IMR-90 (cell line): ENCODE measurements at regions not wholly inside any gene's neighbourhood (a gene's known extent, or its start where the extent isn't known, plus 50 kb on each side); places are given as distances from the start of the nearest gene placed in this dataset.
A peak's percentile ranks its signal among the peaks of the same experiment; 100 is the strongest.

ENCODE experiments used
- ATAC-seq: fragments of 200-7000 bp; cut with Tn5 transposase; 2 replicates; pipeline ENCODE4 v1.9.1; 2020; ENCODE audit warnings: low read depth, mild to moderate bottlenecking, moderate library complexity
- BruUV-seq: library from RNA; stranded (reverse); fragments of 400-500 nt; replicated peaks from 2 replicates; lab custom pipeline; 2021; lab: Mats Ljungman, UMichigan
- CTCF ChIA-PET: fragments of 300-600 bp; formaldehyde crosslinking; extraction: SDS; loops from one replicate; lab custom pipeline; 2021; ENCODE audit warnings: antibody characterized with exemption; lab: Yijun Ruan, JAX
- POLR2A ChIA-PET: fragments of 300-600 bp; sonication (Branson Sonifier 250); formaldehyde crosslinking; loops from one replicate; lab custom pipeline; 2022; ENCODE audit warnings: antibody characterized with exemption; ENCODE audit not compliant: unreplicated experiment; lab: Charles Lee
- DNase-seq: peaks from one replicate; pipeline ENCODE4 v3.0.0; 2013
- H2AFZ ChIP-seq: replicated peaks from 2 replicates; pipeline ENCODE3; 2013; ENCODE audit warnings: low read length, mild to moderate bottlenecking; ENCODE audit not compliant: poor library complexity
- H2AK5ac ChIP-seq: 2 replicates; pipeline ENCODE4 v1.6.1; 2013; ENCODE audit warnings: low read depth, low read length, inconsistent platforms
- H2AK9ac ChIP-seq: replicated peaks from 2 replicates; pipeline ENCODE3; 2013; ENCODE audit warnings: mild to moderate bottlenecking, low read depth, low read length, moderate library complexity; ENCODE audit not compliant: poor library complexity
- H2BK120ac ChIP-seq: 2 replicates; pipeline ENCODE4 v1.6.1; 2013; ENCODE audit warnings: low read depth, low read length, inconsistent platforms
- H2BK15ac ChIP-seq: 3 replicates; pipeline ENCODE4 v1.6.1; 2013; ENCODE audit warnings: low read depth, low read length, inconsistent platforms
- H2BK20ac ChIP-seq: 2 replicates; pipeline ENCODE4 v1.6.1; 2013; ENCODE audit warnings: low read depth, mild to moderate bottlenecking, inconsistent platforms, low read length, moderate library complexity
- H2BK5ac ChIP-seq: 2 replicates; pipeline ENCODE4 v1.6.1; 2013; ENCODE audit warnings: mild to moderate bottlenecking, low read depth, low read length, inconsistent platforms; ENCODE audit not compliant: poor library complexity, severe bottlenecking
- H3K14ac ChIP-seq: replicated peaks from 2 replicates; pipeline ENCODE4 v1.6.1; 2013; ENCODE audit warnings: low read depth, low read length, inconsistent platforms
- H3K18ac ChIP-seq: 2 replicates; pipeline ENCODE4 v1.6.1; 2013; ENCODE audit warnings: low read depth, low read length, control low read depth
- H3K23ac ChIP-seq: 2 replicates; pipeline ENCODE4 v1.6.1; 2013; ENCODE audit warnings: low read depth, low read length, inconsistent platforms
- H3K27ac ChIP-seq: 2 replicates; pipeline ENCODE4 v1.5.1; 2013; ENCODE audit warnings: mild to moderate bottlenecking, control low read depth, low read length; ENCODE audit not compliant: insufficient read depth
- H3K27me3 ChIP-seq: 2 replicates; pipeline ENCODE4 v1.6.1; 2013; ENCODE audit warnings: low read length; ENCODE audit not compliant: control insufficient read depth, insufficient read depth
- H3K36me3 ChIP-seq: 2 replicates; pipeline ENCODE4 v1.6.1; 2013; ENCODE audit warnings: low read length, mixed read lengths; ENCODE audit not compliant: control insufficient read depth, insufficient read depth
- H3K4ac ChIP-seq: 2 replicates; pipeline ENCODE4 v1.6.1; 2013; ENCODE audit warnings: low read depth, low read length, inconsistent platforms
- H3K4me1 ChIP-seq: 2 replicates; pipeline ENCODE4 v1.6.1; 2013; ENCODE audit warnings: low read length, mixed read lengths; ENCODE audit not compliant: control insufficient read depth, insufficient read depth
- H3K4me2 ChIP-seq: 2 replicates; pipeline ENCODE4 v1.6.1; 2013; ENCODE audit warnings: low read depth, mild to moderate bottlenecking, control low read depth, low read length, moderate library complexity
- H3K4me3 ChIP-seq: 2 replicates; pipeline ENCODE4 v1.5.1; 2013; ENCODE audit warnings: low read depth, mild to moderate bottlenecking, control low read depth, low read length, moderate library complexity; ENCODE audit not compliant: insufficient read depth
- H3K56ac ChIP-seq: 2 replicates; pipeline ENCODE4 v1.6.1; 2013; ENCODE audit warnings: low read length, inconsistent platforms; ENCODE audit not compliant: insufficient read depth; ENCODE audit errors: extremely low read depth
- H3K79me1 ChIP-seq, 2 experiments: 2 replicates each; pipeline ENCODE4 v1.6.1; 2013; ENCODE audit warnings: low read length in 2 of 2, inconsistent platforms in 1 of 2, low read depth in 1 of 2
- H3K9ac ChIP-seq: 2 replicates; pipeline ENCODE4 v1.6.1; 2013; ENCODE audit warnings: low read depth, low read length, control low read depth
- H3K9me1 ChIP-seq: 2 replicates; pipeline ENCODE4 v1.6.1; 2013; ENCODE audit warnings: low read length, inconsistent platforms; ENCODE audit not compliant: insufficient read depth
- H3K9me3 ChIP-seq: 2 replicates; pipeline ENCODE4 v1.6.1; 2013; ENCODE audit warnings: low read length; ENCODE audit not compliant: control insufficient read depth, insufficient read depth
- H4K20me1 ChIP-seq: 2 replicates; pipeline ENCODE4 v1.6.1; 2013; ENCODE audit warnings: low read length, inconsistent platforms; ENCODE audit not compliant: insufficient read depth
- H4K5ac ChIP-seq: 2 replicates; pipeline ENCODE4 v1.6.1; 2013; ENCODE audit warnings: mild to moderate bottlenecking, low read depth, low read length, control low read depth
- H4K8ac ChIP-seq, 2 experiments: 2 replicates each; pipeline ENCODE4 v1.6.1; 2013; ENCODE audit warnings: low read depth in 2 of 2, low read length in 2 of 2, control low read depth in 1 of 2, inconsistent platforms in 1 of 2
- H4K91ac ChIP-seq: 2 replicates; pipeline ENCODE4 v1.6.1; 2013; ENCODE audit warnings: low read depth, low read length, inconsistent platforms; ENCODE audit not compliant: insufficient read depth
- CHD1 ChIP-seq: IDR thresholded peaks from 2 replicates; pipeline ENCODE4 v1.6.1; 2012; ENCODE audit warnings: low read depth, low read length, improper control_type of control experiment
- RFX5 ChIP-seq: IDR thresholded peaks from 2 replicates; pipeline ENCODE4 v1.8.0; 2012; ENCODE audit warnings: low read depth, mild to moderate bottlenecking, low read length, moderate library complexity
- SMC3 ChIP-seq: fragments of 150-350 bp; IDR thresholded peaks from 2 replicates; pipeline ENCODE4 v1.6.1; 2016; ENCODE audit warnings: low read depth, mild to moderate bottlenecking, antibody characterized with exemption, low read length, moderate library complexity
- WGBS, 2 experiments: methylation state at CpG; one replicate each; pipeline versions ENCODE4 v1.1.5 to v1.1.7; 2013; ENCODE audit warnings: missing lambda C conversion rate in 2 of 2; ENCODE audit not compliant: insufficient read length in 1 of 2; ENCODE audit errors: extremely low coverage in 2 of 2; 5-methylcytosine and 5-hydroxymethylcytosine counted together
- dilution Hi-C: fragments of 300-500 bp; cut with HindIII; formaldehyde crosslinking; loops from one replicate; pipeline ENCODE4 v1.14.3; 2018; ENCODE audit warnings: low sequenced_read_pairs; ENCODE audit not compliant: unreplicated experiment
- in situ Hi-C: fragments of 300-500 bp; cut with MboI; formaldehyde crosslinking; loops from 3 replicates; pipeline ENCODE4 v1.14.3; 2019; ENCODE audit warnings: low sequenced_read_pairs, inconsistent platforms, mixed read lengths
- intact Hi-C: fragments of 100-400 bp; cut with micrococcal nuclease; formaldehyde crosslinking; loops from 2 replicates; pipeline ENCODE4 v1.10.0; 2022

GRCh38 chr11:32531528-32531927 is 52.1 kb upstream of the EIF3M start:
- intact Hi-C loops, result no loop called here

More at GRCh38 chr11:32531528-32531927, 52.1 kb upstream of the EIF3M start:
- Histone ChIP-seq H2BK20ac (no peak overlapping the region), H2BK5ac (no peak overlapping the region), H2BK15ac (no peak overlapping the region), H3K27me3 (no peaks in the 10 kb centered on the region), H2AK9ac (no peak overlapping the region), H3K27ac (no peak overlapping the region), H3K18ac (no peak overlapping the region), H3K79me1 (no peaks in the 10 kb centered on the region), H3K23ac (no peak overlapping the region), H4K5ac (no peak overlapping the region), H3K9ac (no peak overlapping the region), H3K4me3 (no peak overlapping the region), H3K14ac (no peak overlapping the region), H4K8ac (no peak overlapping the region), H3K9me3 (no peaks in the 10 kb centered on the region), H3K56ac (no peak overlapping the region), H3K4ac (no peak overlapping the region), H4K20me1 (no peaks in the 10 kb centered on the region), H3K4me2 (peak overlapping the region; percentile 22; the same call in 1 of the 2 replicates), H3K9me1 (no peaks in the 10 kb centered on the region), H4K91ac (no peak overlapping the region), H2AFZ (no peak overlapping the region), H2BK120ac (no peak overlapping the region), H2AK5ac (no peak overlapping the region), H3K4me1 (no peaks in the 10 kb centered on the region), H3K36me3 (no peaks in the 10 kb centered on the region)
- ATAC-seq (no peak; the same call in 1 of the 2 replicates), DNase-seq (peak; percentile 11)
- no peak for TF ChIP-seq SMC3
- no peak for TF ChIP-seq CHD1
- no peak for TF ChIP-seq RFX5
- ChIA-PET POLR2A (no interaction called here), CTCF (no interaction called here)
- WGBS, 2 experiments, result no CpG with 5 or more reads among the region's 2 CpGs
- BruUV-seq, result no TSS peak
- dilution Hi-C loops (no loop called here), in situ Hi-C loops (no loop called here)
